Liver (tissue), 3 donors: ENCODE measurements at regions not wholly inside any gene's neighbourhood (a gene's known extent, or its start where the extent isn't known, plus 50 kb on each side); places are given as distances from the start of the nearest gene placed in this dataset.

Source experiments
- CTCF ChIP-seq: fragments of 150-350 bp; IDR thresholded peaks from 2 replicates; pipeline ENCODE4 v1.5.1; 2017; ENCODE audit warnings: improper control_type of control experiment, low read depth, low read length; ENCODE audit not compliant: missing input control
- EGR1 ChIP-seq, 2 donors: IDR thresholded peaks; 2 replicates each; pipeline ENCODE4 v1.6.1; 2016 to 2018; ENCODE audit warnings: antibody characterized with exemption in 2 of 2, low read depth in 2 of 2
- HNF4G ChIP-seq: IDR thresholded peaks from 2 replicates; pipeline ENCODE4 v1.6.1; 2016; ENCODE audit warnings: antibody characterized with exemption
- MAX ChIP-seq: IDR thresholded peaks from 2 replicates; pipeline ENCODE4 v1.6.1; 2016; ENCODE audit warnings: antibody characterized with exemption
- RAD21 ChIP-seq, 2 donors: IDR thresholded peaks; 2 replicates each; pipeline ENCODE4 v1.6.1; 2016; ENCODE audit warnings: antibody characterized with exemption in 2 of 2, mild to moderate bottlenecking in 2 of 2
- REST ChIP-seq: IDR thresholded peaks from 2 replicates; pipeline ENCODE4 v1.6.1; 2016; ENCODE audit warnings: antibody characterized with exemption, mild to moderate bottlenecking
- SP1 ChIP-seq: IDR thresholded peaks from 2 replicates; pipeline ENCODE4 v1.6.1; 2018; ENCODE audit warnings: antibody characterized with exemption, mild to moderate bottlenecking
- YY1 ChIP-seq: IDR thresholded peaks from 2 replicates; pipeline ENCODE4 v1.6.1; 2016; ENCODE audit warnings: antibody characterized with exemption, mild to moderate bottlenecking
- ZBTB33 ChIP-seq: IDR thresholded peaks from 2 replicates; pipeline ENCODE4 v1.6.1; 2016; ENCODE audit warnings: antibody characterized with exemption
- donor health status: healthy.
- donor health status: healthy.

GRCh38 chrX:93594780-93595179 is 78.6 kb downstream of the NAP1L3 start:
- TF ChIP-seq CTCF (no peak), YY1 (no peak), ZBTB33 (no peak), EGR1 (IDR thresholded peaks at IDR 0.05; ENCODE audit: low read depth in 2 of 2) (no peak), MAX (no peak), HNF4G (no peak), REST (no peak), RAD21 (IDR thresholded peaks at IDR 0.05) (no peak), SP1 (no peak)
